GM19351 (cell line): ENCODE measurements at regions not wholly inside any gene's neighbourhood (a gene's known extent, or its start where the extent isn't known, plus 50 kb on each side); places are given as distances from the start of the nearest gene placed in this dataset.

Experiments used
- ATAC-seq: cut with Tn5 transposase; IDR thresholded peaks from one replicate; pipeline ENCODE4 v1.9.1; 2021; ENCODE audit warnings: mild to moderate bottlenecking, moderate library complexity; ENCODE audit not compliant: unreplicated experiment

GRCh38 chr3:66165660-66166059 is 55.1 kb upstream of the SLC25A26 start:
- no peak for ATAC-seq

- ATAC-seq = no peak
These were observed 56.6 kb upstream of the SLC25A26 start for GRCh38 chr3:66164155-66164554.

GRCh38 chr3:66163222-66163621 is 57.6 kb upstream of the SLC25A26 start:
- ATAC-seq = no peak

GRCh38 chr3:66162766-66163165 is 58.0 kb upstream of the SLC25A26 start:
- no peak for ATAC-seq

- ATAC-seq = no peak
These were observed 61.7 kb upstream of the SLC25A26 start for GRCh38 chr3:66158933-66159683.

GRCh38 chr3:66154444-66154861 is 66.3 kb upstream of the SLC25A26 start:
- ATAC-seq = no peak

- ATAC-seq = no peak
These were observed 67.0 kb upstream of the SLC25A26 start for GRCh38 chr3:66153481-66154443.

GRCh38 chr3:66152336-66152735 is 68.5 kb upstream of the SLC25A26 start:
- no peak for ATAC-seq

- no peak for ATAC-seq
These were observed 69.8 kb upstream of the SLC25A26 start for GRCh38 chr3:66150977-66151376.

GRCh38 chr3:66149269-66149668 is 71.5 kb upstream of the SLC25A26 start:
- no peak for ATAC-seq

- ATAC-seq = no peak
These were observed 75.4 kb upstream of the SLC25A26 start for GRCh38 chr3:66145408-66145733.

- no peak for ATAC-seq
These were observed 76.0 kb upstream of the SLC25A26 start for GRCh38 chr3:66144568-66145407.

GRCh38 chr3:66142079-66142478 is 78.7 kb upstream of the SLC25A26 start:
- ATAC-seq = no peak

GRCh38 chr3:66140743-66141372 is 79.9 kb upstream of the SLC25A26 start:
- ATAC-seq = peak; percentile 58

GRCh38 chr3:66140106-66140505 is 80.7 kb upstream of the SLC25A26 start:
- no peak for ATAC-seq

GRCh38 chr3:66139415-66139814 is 81.4 kb upstream of the SLC25A26 start:
- no peak for ATAC-seq

GRCh38 chr3:66138336-66139313 is 82.2 kb upstream of the SLC25A26 start:
- peak; percentile 65 for ATAC-seq

GRCh38 chr3:66136597-66136996 is 84.2 kb upstream of the SLC25A26 start:
- no peak for ATAC-seq

- no peak for ATAC-seq
These were observed 86.9 kb upstream of the SLC25A26 start for GRCh38 chr3:66133853-66134445.
